Activated naive CD4-positive, alpha-beta T cell treated with anti-CD3 and anti-CD28 coated beads, Interleukin-2, amount 10 ng/mL, durations not matched to agents 7 days and 5 days (primary cell): ENCODE measurements at regions not wholly inside any gene's neighbourhood (a gene's known extent, or its start where the extent isn't known, plus 50 kb on each side); places are given as distances from the start of the nearest gene placed in this dataset.
"Not testable (repeated sequence)": the region's sequence is repeated elsewhere in the genome, so short reads cannot be mapped to it uniquely, and the experiment has no call there.

Experiments
- CTCF ChIA-PET: fragments of 350-600 bp; sonication (Branson Sonifier 250); formaldehyde crosslinking; loops from one replicate; lab custom pipeline; 2021; ENCODE audit warnings: antibody characterized with exemption; lab: Charles Lee
- DNase-seq: peaks from one replicate; pipeline ENCODE4 v3.0.0-alpha.2; 2020
- H3K27ac Mint-ChIP-seq: one replicate; pipeline ENCODE4 v1.8.0; 2021; ENCODE audit warnings: mild to moderate bottlenecking, moderate library complexity, mixed read lengths
- H3K27me3 Mint-ChIP-seq: one replicate; pipeline ENCODE4 v1.8.0; 2021; ENCODE audit warnings: mild to moderate bottlenecking, mixed read lengths
- H3K36me3 Mint-ChIP-seq: one replicate; pipeline ENCODE4 v1.8.0; 2021; ENCODE audit warnings: mixed read lengths
- H3K4me1 Mint-ChIP-seq: one replicate; pipeline ENCODE4 v1.8.0; 2021; ENCODE audit warnings: mixed read lengths
- H3K4me3 Mint-ChIP-seq: one replicate; pipeline ENCODE4 v1.8.0; 2021; ENCODE audit warnings: mild to moderate bottlenecking, moderate library complexity, mixed read lengths
- H3K9me3 Mint-ChIP-seq: one replicate; pipeline ENCODE4 v1.8.0; 2021; ENCODE audit warnings: mixed read lengths

DNA sequence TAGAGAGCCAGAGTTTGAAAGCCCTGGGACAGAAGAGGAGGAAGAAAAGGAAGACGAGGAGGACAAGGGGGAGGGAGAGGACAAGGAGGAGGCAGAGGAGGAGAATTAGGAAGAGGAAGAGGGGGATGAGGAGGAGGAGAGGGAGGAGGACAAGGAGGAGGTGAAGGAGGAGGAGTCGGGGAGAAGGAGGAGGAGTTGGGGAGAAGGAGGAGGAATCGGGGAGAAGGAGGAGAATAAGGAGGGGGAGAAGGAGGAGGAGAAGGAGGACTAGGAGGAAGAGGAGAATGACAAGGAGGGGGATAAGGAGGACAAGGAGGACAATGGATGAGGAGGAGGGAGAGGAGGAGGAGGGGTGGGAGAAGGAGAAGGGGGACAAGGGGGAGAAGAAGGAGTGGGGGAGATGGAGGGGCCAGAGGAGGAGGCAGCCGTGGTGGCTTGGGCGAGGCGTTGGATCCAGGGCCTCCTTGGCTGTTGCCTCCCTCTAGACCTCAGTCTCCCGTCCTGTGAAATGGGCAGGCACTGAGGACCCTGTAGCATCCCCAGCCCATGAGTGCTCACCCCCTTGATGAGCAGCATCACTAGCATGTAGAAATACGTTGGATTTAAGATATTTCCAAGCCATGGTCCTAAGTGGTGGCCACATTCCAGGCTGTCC is 179.6 kb downstream of the LMLN start:
- H3K9me3 Mint-ChIP-seq, CTCF ChIA-PET, H3K4me3 Mint-ChIP-seq, H3K4me1 Mint-ChIP-seq, H3K36me3 Mint-ChIP-seq, H3K27me3 Mint-ChIP-seq, H3K27ac Mint-ChIP-seq, DNase-seq: not testable (repeated sequence)

DNA sequence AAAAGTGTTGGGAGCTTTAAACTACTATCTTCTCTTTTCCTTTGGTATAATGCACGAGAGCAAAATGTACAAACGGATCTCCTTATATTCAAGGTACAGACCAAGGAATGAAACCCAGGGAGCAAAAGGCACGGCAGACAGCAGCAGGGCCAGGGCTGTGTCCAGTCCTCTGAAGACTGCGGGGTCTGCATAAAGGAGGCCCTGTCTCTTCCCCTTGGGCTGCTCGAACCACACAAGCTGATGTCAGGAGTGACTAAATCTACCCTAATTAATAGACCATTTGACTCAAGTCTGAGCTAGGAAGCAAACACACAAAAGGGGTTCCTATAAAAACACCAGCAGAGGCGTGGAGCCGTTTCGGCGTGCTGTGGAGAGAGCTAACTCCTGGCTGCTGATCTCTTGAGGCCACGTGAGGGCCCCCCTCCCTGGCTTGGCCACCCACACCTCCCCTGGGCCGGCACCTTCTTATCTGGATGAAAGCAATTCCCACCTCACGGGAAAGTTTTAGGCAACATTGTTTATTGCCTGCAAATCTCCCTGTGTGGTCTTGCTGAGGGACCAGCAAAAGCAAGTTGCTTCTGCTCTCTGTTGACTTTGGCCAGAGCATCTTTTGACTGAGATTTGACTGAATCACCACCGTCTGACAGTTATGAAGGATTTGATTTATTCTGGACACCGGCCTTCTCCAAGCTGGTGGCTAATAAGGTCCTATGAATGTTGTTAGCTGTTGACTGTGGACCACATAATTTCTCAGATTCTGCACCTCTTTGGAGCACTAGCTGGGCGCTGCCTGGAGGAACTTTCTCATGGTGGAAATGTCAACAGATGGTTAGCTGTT is 183.5 kb downstream of the LMLN start:
- H3K36me3 Mint-ChIP-seq, DNase-seq, H3K4me3 Mint-ChIP-seq, H3K4me1 Mint-ChIP-seq, H3K27ac Mint-ChIP-seq, CTCF ChIA-PET, H3K27me3 Mint-ChIP-seq, H3K9me3 Mint-ChIP-seq: not testable (repeated sequence)

DNA sequence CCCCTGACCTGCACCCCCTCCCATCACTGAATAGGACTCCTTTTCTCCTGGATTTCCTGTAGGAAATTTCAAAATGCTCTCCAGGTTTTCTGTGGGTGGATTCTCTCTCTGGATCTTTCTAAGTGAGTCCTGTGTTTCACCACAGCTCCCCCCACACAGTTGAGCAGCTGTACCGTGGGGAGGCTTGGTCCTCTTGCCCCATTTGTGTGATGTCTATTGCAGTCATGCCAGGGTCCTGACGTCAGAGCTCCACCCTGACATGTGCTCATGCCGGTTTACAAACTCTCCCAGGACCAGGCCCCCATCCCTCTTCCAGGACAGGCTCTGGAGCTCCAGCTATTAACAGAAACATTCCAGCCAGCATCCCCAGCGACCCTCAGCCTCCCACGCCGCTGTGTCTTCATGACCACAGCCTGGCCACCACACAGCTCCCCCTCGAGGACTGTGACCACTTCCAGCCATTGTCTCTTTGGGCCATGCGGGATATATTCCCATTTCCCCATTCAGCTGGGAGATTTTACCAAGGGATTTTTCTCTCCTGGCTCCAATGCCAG is 185.3 kb downstream of the LMLN start:
- H3K27ac Mint-ChIP-seq, H3K27me3 Mint-ChIP-seq, CTCF ChIA-PET, H3K36me3 Mint-ChIP-seq, DNase-seq, H3K9me3 Mint-ChIP-seq, H3K4me1 Mint-ChIP-seq, H3K4me3 Mint-ChIP-seq: not testable (repeated sequence)

DNA sequence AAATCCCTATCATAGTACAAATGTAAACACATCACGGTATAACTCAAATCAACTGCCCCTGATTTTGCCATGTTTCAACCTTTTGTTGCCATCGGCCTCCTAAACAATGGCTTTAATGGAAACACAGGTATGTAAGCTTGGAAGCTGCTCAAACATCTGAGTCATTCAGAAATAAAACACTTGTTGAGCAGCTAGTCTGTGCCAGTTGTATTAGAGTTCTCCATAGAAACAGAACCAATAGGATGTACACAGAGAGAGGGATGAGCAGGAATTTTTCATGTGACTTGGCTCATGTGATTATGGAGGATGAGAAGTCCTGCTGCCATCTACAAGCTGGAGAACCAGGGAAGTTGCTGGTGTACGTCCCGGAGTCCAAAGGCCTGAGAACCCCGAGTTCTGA is 186.1 kb downstream of the LMLN start:
- H3K9me3 Mint-ChIP-seq, H3K27ac Mint-ChIP-seq, H3K27me3 Mint-ChIP-seq, DNase-seq, H3K4me3 Mint-ChIP-seq, H3K36me3 Mint-ChIP-seq, H3K4me1 Mint-ChIP-seq, CTCF ChIA-PET: not testable (repeated sequence)

DNA sequence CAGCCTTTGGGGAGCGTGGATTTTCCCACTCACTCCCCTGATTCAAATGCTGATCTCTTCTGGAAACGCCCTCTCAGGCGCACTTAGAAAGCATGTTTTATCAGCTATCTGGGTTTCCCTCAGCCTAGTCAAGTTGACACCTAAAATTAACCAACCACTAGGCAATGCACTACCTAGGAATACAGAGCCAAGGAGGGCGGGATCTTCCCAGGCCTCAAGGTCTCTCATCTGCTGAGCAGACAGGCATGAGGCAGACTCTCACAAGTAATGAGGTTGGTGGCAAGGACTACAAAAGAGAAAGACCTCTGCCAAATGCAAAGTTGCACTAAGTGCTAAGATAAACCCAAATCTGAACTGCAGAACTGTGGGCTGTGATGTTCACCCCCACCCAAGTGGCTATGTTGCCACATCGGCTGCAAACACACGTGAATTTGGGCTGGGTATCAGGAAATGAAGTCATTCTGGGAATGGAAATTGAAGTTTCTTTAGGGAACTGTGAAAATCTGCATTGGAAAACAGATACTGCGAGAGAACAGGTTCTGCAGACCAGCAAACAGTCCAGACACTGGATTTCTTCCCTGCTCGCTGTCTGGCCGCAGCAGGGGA is 186.6 kb downstream of the LMLN start:
- H3K4me1 Mint-ChIP-seq, H3K27me3 Mint-ChIP-seq, DNase-seq, H3K4me3 Mint-ChIP-seq, H3K9me3 Mint-ChIP-seq, H3K27ac Mint-ChIP-seq, H3K36me3 Mint-ChIP-seq, CTCF ChIA-PET: not testable (repeated sequence)

DNA sequence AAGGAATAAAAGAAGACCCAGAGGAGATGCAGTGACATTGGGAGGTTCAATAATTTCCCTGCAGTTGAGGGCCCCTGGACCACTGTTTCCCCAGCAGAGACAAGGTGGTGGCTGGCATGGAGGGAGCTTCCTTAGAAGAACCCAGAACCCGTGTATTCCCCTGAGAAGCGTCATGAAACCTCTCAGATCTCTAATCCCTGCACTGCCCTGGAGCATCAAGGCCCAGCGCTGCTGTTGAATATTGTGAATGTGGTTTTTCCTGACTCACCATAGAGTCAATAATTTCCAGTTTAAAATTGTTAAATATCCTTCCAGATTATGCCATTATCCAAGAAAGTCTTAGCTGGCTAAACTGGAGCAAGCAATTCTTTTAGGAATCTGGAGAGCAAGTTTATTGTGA is 187.2 kb downstream of the LMLN start:
- CTCF ChIA-PET, H3K4me1 Mint-ChIP-seq, H3K27ac Mint-ChIP-seq, H3K9me3 Mint-ChIP-seq, H3K4me3 Mint-ChIP-seq, DNase-seq, H3K36me3 Mint-ChIP-seq: not testable (repeated sequence)
- peaks cover 11% of the 10 kb centered on the region for H3K27me3 Mint-ChIP-seq

DNA sequence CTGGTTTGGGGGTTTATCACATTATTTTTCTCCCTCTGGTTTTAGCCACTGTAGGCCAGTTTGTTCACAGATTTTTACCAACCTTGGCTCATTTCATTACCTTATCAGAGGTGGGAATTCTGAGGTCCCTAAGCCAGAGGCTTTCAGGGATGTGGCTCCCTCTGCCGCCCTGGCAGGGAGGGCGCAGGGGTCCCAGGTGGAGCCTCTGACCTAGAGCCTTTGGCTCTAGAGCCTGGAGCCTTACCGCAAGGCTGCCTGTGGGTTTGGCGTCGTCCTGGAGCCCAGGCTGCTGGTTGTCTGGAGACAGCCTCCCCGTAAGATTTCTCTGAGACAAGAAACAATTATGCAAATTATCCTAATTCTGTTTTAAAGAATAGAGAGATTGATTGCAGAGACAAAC is 188.0 kb downstream of the LMLN start:
- CTCF ChIA-PET, H3K27ac Mint-ChIP-seq, H3K4me1 Mint-ChIP-seq, DNase-seq, H3K9me3 Mint-ChIP-seq, H3K36me3 Mint-ChIP-seq, H3K4me3 Mint-ChIP-seq: not testable (repeated sequence)
- H3K27me3 Mint-ChIP-seq = peaks cover 11% of the 10 kb centered on the region

DNA sequence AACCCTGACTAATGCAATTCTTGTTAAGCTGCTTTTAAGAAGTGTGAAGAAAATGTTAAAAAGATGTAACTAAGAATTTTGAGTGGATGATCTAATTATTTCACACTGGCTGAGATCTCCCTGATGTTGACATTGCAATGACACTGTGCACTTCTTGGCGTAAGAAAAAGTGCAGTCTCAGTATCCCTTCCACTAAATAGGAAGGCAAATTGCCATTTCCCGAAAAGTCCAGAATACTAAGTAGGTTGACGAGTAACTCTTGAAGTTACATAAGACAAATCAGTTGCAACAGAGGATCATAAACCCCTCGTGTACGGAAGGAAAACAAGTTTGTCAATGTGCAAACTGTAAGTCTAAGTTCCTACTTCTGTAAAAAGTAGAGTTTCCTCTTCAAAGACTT is 189.9 kb downstream of the LMLN start:
- peaks cover 11% of the 10 kb centered on the region for H3K27me3 Mint-ChIP-seq
- H3K9me3 Mint-ChIP-seq, H3K4me3 Mint-ChIP-seq, H3K36me3 Mint-ChIP-seq, H3K27ac Mint-ChIP-seq, CTCF ChIA-PET, H3K4me1 Mint-ChIP-seq, DNase-seq: not testable (repeated sequence)

DNA sequence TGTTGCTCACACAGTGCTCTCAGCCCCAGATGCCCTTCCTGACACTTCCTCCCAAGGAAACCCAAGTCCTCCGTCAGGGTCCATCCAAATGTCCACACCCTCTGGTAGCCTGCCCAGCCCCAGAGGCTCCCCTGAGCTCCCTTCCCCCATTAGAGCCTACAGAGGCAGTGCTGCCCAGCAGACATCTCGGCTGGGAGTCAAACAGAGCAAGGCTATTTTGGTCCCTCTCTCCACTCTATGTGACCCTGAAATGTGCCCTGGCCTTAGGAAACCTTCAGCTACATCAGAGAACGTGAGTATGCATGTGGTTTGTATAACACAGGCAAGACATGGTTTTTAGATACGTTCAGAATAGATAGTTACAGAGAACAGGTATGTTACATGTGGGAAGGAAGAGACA is 191.8 kb downstream of the LMLN start:
- not testable (repeated sequence) for H3K9me3 Mint-ChIP-seq, H3K4me1 Mint-ChIP-seq, H3K36me3 Mint-ChIP-seq

DNA sequence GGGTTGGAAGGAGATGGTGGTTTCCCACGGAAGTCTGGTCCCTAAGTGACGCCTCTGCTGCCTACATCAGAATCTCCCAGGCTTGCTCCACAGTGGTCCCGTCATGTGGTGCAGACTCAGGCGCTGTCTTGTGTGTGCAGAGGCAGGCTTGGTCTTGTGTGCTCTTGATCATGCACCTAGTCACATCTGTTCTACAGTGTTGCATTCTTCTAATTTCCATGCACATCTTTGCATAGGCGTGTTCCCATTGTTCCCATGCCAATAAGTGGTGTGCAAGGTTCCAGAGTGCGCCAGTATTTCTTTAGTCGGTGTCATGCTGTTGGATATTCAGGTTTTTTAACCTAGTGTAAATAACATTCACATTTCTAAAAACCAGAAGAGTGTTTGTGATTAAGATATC is 195.8 kb downstream of the LMLN start:
- H3K27me3 Mint-ChIP-seq, H3K27ac Mint-ChIP-seq, H3K4me1 Mint-ChIP-seq, H3K36me3 Mint-ChIP-seq, DNase-seq, CTCF ChIA-PET, H3K9me3 Mint-ChIP-seq, H3K4me3 Mint-ChIP-seq: not testable (repeated sequence)

More for the DNA sequence above, 191.8 kb downstream of the LMLN start:
- H3K27ac Mint-ChIP-seq, H3K4me3 Mint-ChIP-seq, DNase-seq, CTCF ChIA-PET: not testable (repeated sequence)
- peaks cover 11% of the 10 kb centered on the region for H3K27me3 Mint-ChIP-seq

DNA sequence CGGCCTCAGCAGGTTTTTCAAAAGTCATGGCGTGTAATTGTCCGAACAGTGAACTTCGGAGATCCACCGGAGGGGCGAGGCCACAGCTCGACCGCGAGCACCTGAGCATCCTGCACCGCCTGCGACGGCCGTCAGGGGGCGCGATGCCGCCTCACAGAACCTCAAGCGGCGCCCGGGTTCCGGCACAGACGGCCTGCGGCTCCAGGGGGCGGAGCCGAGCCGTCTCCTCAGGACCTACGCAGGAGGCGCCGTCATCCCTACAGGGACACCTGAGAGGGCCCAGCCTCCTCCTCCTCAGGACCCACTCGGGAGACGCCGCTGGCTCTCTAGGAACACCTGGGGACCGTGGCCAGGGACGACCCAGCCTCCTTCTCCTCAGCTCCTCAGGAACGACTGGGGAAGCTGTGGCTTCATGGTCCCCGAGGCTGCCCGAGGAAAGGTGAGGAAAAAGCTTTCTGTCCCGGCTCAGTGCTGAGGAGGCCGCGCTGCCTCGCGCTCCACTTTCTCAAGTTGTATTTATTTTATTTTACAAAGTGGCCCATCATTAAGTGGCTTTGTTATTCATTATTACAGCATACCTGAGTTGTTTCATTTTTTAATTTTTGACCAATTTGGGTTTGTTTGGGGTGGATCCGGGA is 197.3 kb downstream of the LMLN start:
- H3K4me3 Mint-ChIP-seq, CTCF ChIA-PET, H3K27ac Mint-ChIP-seq, H3K27me3 Mint-ChIP-seq, DNase-seq, H3K36me3 Mint-ChIP-seq, H3K9me3 Mint-ChIP-seq, H3K4me1 Mint-ChIP-seq: not testable (repeated sequence)

DNA sequence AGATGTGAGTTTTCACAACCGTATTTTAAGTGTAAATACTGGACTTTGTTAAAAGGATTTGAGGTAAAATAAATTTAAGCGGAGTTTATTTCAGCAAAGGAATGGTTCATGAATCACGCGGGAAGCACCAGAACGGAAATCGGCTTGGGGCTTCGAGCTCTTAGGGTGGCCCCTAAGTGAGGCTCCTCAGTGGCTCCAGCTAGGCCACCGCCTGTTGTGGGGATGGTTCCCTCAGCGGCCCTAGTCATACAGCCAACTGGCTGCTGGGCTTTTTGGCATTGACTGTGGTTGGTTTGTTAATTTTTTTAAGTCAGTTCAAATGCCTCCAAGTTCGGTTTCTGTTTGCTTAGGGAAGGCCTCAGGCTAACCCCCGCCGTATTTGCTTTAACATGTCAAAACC is 198.0 kb downstream of the LMLN start:
- CTCF ChIA-PET, DNase-seq, H3K27me3 Mint-ChIP-seq, H3K4me3 Mint-ChIP-seq, H3K9me3 Mint-ChIP-seq, H3K4me1 Mint-ChIP-seq, H3K36me3 Mint-ChIP-seq, H3K27ac Mint-ChIP-seq: not testable (repeated sequence)

DNA sequence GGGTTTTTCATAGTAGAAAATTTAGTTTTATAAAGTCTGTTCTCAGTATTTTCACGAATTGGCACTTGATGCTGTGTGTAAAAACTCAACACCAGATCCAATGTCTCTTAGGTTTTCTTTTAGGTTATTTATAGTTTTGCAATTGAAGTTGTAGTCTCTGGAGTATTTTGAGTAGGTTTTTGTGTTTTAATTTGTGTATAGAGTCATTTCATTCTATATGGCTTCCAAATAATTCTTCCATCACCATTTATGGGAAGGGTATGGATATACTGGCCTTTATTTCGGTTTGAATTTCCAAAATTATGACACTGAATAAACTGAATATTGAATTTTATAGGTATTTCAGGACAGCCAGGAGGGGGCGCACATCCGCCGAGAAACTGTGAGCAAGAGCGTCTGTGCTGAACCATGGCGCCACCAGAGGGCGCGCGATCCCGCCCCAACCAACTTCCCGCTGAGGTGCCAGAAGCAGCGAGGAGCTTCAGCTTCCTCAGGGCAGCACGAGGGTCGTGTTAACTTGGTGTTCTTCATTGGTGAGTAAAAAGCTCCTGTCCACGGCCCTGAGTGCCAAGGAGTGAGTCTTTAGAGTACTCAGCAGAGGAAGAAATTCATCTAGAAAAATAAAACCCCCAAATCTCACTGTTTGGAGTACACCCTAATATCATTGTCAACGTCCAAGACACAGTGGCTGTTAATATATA is 207.5 kb downstream of the LMLN start:
- H3K27me3 Mint-ChIP-seq, H3K36me3 Mint-ChIP-seq, H3K9me3 Mint-ChIP-seq, CTCF ChIA-PET, H3K27ac Mint-ChIP-seq, H3K4me1 Mint-ChIP-seq, H3K4me3 Mint-ChIP-seq: not testable (repeated sequence)
- DNase-seq = peak; percentile 83

DNA sequence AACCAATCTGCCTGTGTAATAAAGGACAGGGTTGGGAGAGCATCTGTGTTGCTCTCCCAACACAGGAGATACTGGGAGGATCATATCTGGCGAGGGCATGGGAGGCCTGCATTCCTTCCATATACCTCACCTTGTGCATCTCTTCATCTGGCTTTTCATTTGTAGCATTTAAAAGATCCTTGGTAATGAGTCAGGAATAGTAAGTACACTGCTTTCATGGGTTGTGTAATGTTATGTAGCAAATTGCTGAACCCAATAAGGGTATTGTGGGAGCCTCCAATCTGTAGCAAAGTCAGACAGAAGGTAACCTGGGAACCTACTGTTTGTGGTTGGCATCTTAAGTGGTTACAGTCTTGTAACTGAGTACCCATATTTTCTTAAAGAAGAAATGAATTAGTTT is 210.8 kb downstream of the LMLN start:
- CTCF ChIA-PET, H3K9me3 Mint-ChIP-seq, H3K4me1 Mint-ChIP-seq, H3K36me3 Mint-ChIP-seq, H3K27me3 Mint-ChIP-seq, H3K27ac Mint-ChIP-seq, DNase-seq, H3K4me3 Mint-ChIP-seq: not testable (repeated sequence)
